BJ (cell line): ENCODE measurements at regions not wholly inside any gene's neighbourhood (a gene's known extent, or its start where the extent isn't known, plus 50 kb on each side); places are given as distances from the start of the nearest gene placed in this dataset.

Experiments used
- CTCF ChIA-PET: fragments of 350-600 bp; formaldehyde crosslinking; extraction: SDS; loops from one replicate; lab custom pipeline; 2021; ENCODE audit warnings: antibody characterized with exemption, inconsistent platforms; lab: Yijun Ruan, JAX
- POLR2A ChIA-PET: fragments of 300-600 bp; sonication (Branson Sonifier 250); formaldehyde crosslinking; extraction: SDS; loops from one replicate; lab custom pipeline; 2021; ENCODE audit warnings: antibody characterized with exemption; lab: Charles Lee
- DNase-seq: peaks from one replicate; pipeline ENCODE4 v3.0.0-alpha.2; 2011; ENCODE audit warnings: low read depth
- H3K27me3 ChIP-seq: 2 replicates; pipeline ENCODE4 v1.6.0; 2011; ENCODE audit warnings: low read length; ENCODE audit not compliant: control insufficient read depth, insufficient read depth
- H3K36me3 ChIP-seq: 2 replicates; pipeline ENCODE4 v1.5.1; 2011; ENCODE audit warnings: low read length; ENCODE audit not compliant: control insufficient read depth, insufficient read depth
- H3K4me3 ChIP-seq: 2 replicates; pipeline ENCODE4 v1.5.1; 2011; ENCODE audit warnings: low read depth, mild to moderate bottlenecking, control low read depth, low read length
- TF ChIP-seq, protein P1 (sequence below): IDR thresholded peaks from 2 replicates; pipeline ENCODE4 v1.5.1; 2011; ENCODE audit warnings: low read depth, mild to moderate bottlenecking, control low read depth, inconsistent platforms, low read length, moderate library complexity; ENCODE audit not compliant: insufficient read depth

DNA sequence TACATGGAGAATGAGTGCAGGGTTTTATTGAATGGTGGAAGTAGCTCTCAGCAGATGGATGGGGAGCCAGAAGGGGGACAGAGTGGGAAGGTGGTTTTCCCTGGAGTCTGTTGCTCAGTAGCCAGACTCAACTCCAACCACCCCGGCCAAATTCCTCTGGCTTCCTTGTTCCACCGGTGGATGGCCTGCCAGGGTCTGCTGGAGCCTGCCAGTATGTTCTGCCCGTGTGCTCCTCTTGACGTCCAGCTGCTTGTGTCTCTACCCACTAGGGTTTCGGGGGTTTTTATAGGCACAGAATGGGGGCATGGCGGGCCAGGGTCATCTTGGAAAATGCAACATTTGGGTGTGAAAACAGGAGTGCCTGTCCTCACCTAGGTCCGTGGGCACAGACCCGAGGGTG is 51.4 kb upstream of the KLF9 start:
- TF ChIP-seq, protein P1, sequence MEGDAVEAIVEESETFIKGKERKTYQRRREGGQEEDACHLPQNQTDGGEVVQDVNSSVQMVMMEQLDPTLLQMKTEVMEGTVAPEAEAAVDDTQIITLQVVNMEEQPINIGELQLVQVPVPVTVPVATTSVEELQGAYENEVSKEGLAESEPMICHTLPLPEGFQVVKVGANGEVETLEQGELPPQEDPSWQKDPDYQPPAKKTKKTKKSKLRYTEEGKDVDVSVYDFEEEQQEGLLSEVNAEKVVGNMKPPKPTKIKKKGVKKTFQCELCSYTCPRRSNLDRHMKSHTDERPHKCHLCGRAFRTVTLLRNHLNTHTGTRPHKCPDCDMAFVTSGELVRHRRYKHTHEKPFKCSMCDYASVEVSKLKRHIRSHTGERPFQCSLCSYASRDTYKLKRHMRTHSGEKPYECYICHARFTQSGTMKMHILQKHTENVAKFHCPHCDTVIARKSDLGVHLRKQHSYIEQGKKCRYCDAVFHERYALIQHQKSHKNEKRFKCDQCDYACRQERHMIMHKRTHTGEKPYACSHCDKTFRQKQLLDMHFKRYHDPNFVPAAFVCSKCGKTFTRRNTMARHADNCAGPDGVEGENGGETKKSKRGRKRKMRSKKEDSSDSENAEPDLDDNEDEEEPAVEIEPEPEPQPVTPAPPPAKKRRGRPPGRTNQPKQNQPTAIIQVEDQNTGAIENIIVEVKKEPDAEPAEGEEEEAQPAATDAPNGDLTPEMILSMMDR: no peak
- Histone ChIP-seq H3K36me3 (no peaks in the 10 kb centered on the region), H3K27me3 (no peaks in the 10 kb centered on the region), H3K4me3 (no peak overlapping the region)
- DNase-seq: no peak
- POLR2A ChIA-PET: no interaction called here
- CTCF ChIA-PET: no interaction called here

DNA sequence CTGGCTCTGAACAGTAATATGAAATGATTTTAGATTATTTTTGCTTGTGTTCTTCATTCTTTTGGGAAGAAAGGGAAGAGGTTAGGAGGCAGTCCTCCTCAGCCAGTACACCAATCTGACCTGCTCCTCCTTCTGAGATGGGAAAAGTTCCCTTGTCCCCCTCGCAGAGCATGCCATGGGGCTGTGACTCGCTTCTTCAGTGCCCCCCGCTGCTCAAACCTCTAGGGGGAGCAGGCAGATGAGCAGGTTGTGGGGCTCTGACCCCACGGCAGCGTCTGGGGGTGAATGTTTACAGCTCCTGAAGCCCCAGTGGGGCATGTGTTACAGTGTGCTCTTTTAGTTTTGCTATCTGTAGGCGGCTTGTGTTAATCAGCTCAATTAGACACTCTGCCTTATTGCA is 50.9 kb upstream of the KLF9 start:
- POLR2A ChIA-PET: no interaction called here
- H3K27me3 ChIP-seq: no peaks in the 10 kb centered on the region
- TF ChIP-seq, protein P1: no peak
- no peak for DNase-seq
- CTCF ChIA-PET: interaction anchor here (1.6 kb wide), 1 partner anchor 18 kb away, joined by 5 read pairs; no protein-coding TSS in a partner anchor
- H3K4me3 ChIP-seq: no peak overlapping the region
- no peaks in the 10 kb centered on the region for H3K36me3 ChIP-seq
